T-cell (primary cell): ENCODE measurements at regions not wholly inside any gene's neighbourhood (a gene's known extent, or its start where the extent isn't known, plus 50 kb on each side); places are given as distances from the start of the nearest gene placed in this dataset.

ENCODE experiments used
- ATAC-seq, 4 experiments: fragments of 200-7000 bp in 3 of 4; fragments of 150-1000 bp in 1 of 4; cut with Tn5 transposase; replicated peaks in 1 of 4; 1 replicate in 3 of 4; 2 replicates in 1 of 4; pipeline ENCODE4 v1.10.0; 2021; ENCODE audit warnings: moderate library complexity in 3 of 4, mild to moderate bottlenecking in 2 of 4, moderate number of reproducible peaks in 1 of 4
- CTCF ChIA-PET, 2 donors: fragments of 300-600 bp; sonication (Branson Sonifier 250); formaldehyde crosslinking; loops; one replicate each; lab custom pipeline; 2022; ENCODE audit warnings: antibody characterized with exemption in 2 of 2; lab: Charles Lee
- POLR2A ChIA-PET, 2 donors: fragments of 300-600 bp; sonication (Branson Sonifier 250); formaldehyde crosslinking; loops; one replicate each; lab custom pipeline; 2022; ENCODE audit warnings: antibody characterized with exemption in 2 of 2; lab: Charles Lee
- DNase-seq, 35 experiments: peaks; one replicate each; pipeline versions ENCODE4 v3.0.0 to v3.0.0-alpha.2; 2013 to 2023
- H3K27ac ChIP-seq: one replicate; pipeline ENCODE4 v1.5.1; 2013; ENCODE audit warnings: low read length
- H3K27me3 ChIP-seq, 2 experiments: replicated peaks in 1 of 2; 1 replicate in 1 of 2; 2 replicates in 1 of 2; pipeline versions ENCODE4 v1.6.1 to v1.7.0; 2013; ENCODE audit warnings: low read length in 1 of 2, mixed read lengths in 1 of 2; ENCODE audit not compliant: control insufficient read depth in 2 of 2, insufficient read depth in 2 of 2; ENCODE audit errors: extremely low read depth in 1 of 2
- H3K36me3 ChIP-seq, 2 donors: 1 replicate in 1 of 2; 2 replicates in 1 of 2; pipeline versions ENCODE4 v1.6.1 to v1.7.0; 2013; ENCODE audit warnings: low read length in 1 of 2; ENCODE audit not compliant: control insufficient read depth in 2 of 2, insufficient read depth in 1 of 2; ENCODE audit errors: extremely low read depth in 1 of 2
- H3K4me1 ChIP-seq, 2 experiments: 1 replicate in 1 of 2; 2 replicates in 1 of 2; pipeline versions ENCODE4 v1.6.1 to v1.7.0; 2013; ENCODE audit warnings: low read length in 2 of 2, mixed read lengths in 1 of 2; ENCODE audit not compliant: insufficient read depth in 2 of 2, control insufficient read depth in 1 of 2; ENCODE audit errors: extremely low read depth in 1 of 2
- H3K4me3 ChIP-seq, 2 donors: 1 replicate in 1 of 2; 2 replicates in 1 of 2; pipeline versions ENCODE4 v1.5.1 to v1.7.0; 2013; ENCODE audit warnings: mild to moderate bottlenecking in 2 of 2, low read length in 1 of 2, moderate library complexity in 1 of 2; ENCODE audit not compliant: control insufficient read depth in 1 of 2; ENCODE audit errors: extremely low read depth in 1 of 2
- H3K9me3 ChIP-seq: 2 replicates; pipeline ENCODE4 v1.7.0; 2013
- H3K27ac Mint-ChIP-seq, 2 donors: one replicate each; pipeline ENCODE4 v1.8.0; 2020 to 2021; ENCODE audit warnings: mild to moderate bottlenecking in 2 of 2, mixed read lengths in 2 of 2
- H3K27me3 Mint-ChIP-seq, 2 donors: one replicate each; pipeline ENCODE4 v1.8.0; 2021 to 2022; ENCODE audit warnings: mixed read lengths in 2 of 2
- H3K36me3 Mint-ChIP-seq: one replicate; pipeline ENCODE4 v1.8.0; 2021; ENCODE audit warnings: mixed read lengths
- H3K4me1 Mint-ChIP-seq, 3 donors: one replicate each; pipeline ENCODE4 v1.8.0; 2020 to 2022; ENCODE audit warnings: mixed read lengths in 3 of 3, mild to moderate bottlenecking in 1 of 3
- H3K4me3 Mint-ChIP-seq, 3 donors: one replicate each; pipeline ENCODE4 v1.8.0; 2020 to 2022; ENCODE audit warnings: mild to moderate bottlenecking in 3 of 3, mixed read lengths in 3 of 3, moderate library complexity in 3 of 3
- H3K9me3 Mint-ChIP-seq, 3 donors: one replicate each; pipeline ENCODE4 v1.8.0; 2020 to 2022; ENCODE audit warnings: mixed read lengths in 3 of 3
- WGBS: methylation state at CpG from one replicate; pipeline ENCODE4 v1.1.5; 2013; ENCODE audit warnings: missing lambda C conversion rate; ENCODE audit not compliant: insufficient coverage; 5-methylcytosine and 5-hydroxymethylcytosine counted together

DNA sequence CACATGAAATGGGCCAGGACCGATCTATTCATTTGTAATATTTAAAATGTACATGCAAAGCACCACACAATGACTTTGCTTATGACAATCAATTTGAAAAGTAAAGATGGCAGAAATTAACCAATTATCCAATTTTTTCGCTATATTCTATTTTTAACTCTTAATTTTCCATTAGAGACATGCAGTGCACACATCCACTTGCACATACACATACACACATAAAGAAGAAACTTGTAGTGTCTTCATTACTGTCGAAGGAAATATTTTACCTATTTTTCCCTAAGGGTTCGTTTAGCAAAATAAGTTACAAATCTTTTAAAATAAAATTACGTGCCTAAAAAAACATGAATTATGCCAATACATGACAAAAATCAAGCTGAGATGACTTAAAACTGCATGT is 194.3 kb upstream of the MDFIC2 start:
- no peaks in the 10 kb centered on the region for H3K36me3 ChIP-seq
- no peak overlapping the region for H3K4me3 ChIP-seq
- peaks cover 0 to 4% of the 10 kb centered on the region in 2 donors for H3K27me3 Mint-ChIP-seq
- peaks cover 0 to 2% (median 0%) of the 10 kb centered on the region in 3 donors for H3K4me1 Mint-ChIP-seq
- no peak overlapping the region for H3K27ac Mint-ChIP-seq
- H3K9me3 ChIP-seq = no peaks in the 10 kb centered on the region
- no peak for DNase-seq
- H3K4me3 Mint-ChIP-seq = no peak overlapping the region
- H3K36me3 Mint-ChIP-seq = no peaks in the 10 kb centered on the region
- WGBS = 60% methylated on average over 1 of the region's 5 CpGs
- H3K4me1 ChIP-seq = no peaks in the 10 kb centered on the region
- no peaks in the 10 kb centered on the region for H3K27me3 ChIP-seq
- ChIA-PET CTCF (no interaction called here), POLR2A (no interaction called here)
- no peak overlapping the region for H3K27ac ChIP-seq
- ATAC-seq = no peak
- no peaks in the 10 kb centered on the region for H3K9me3 Mint-ChIP-seq

GRCh38 chr3:70501561-70501960 is 189.1 kb upstream of the MDFIC2 start:
- Histone ChIP-seq H3K36me3 (no peaks in the 10 kb centered on the region), H3K4me3 (no peak overlapping the region), H3K4me1 (peaks cover 0 to 2% of the 10 kb centered on the region in 2 experiments), H3K27me3 (no peaks in the 10 kb centered on the region), H3K27ac (no peak overlapping the region), H3K9me3 (no peaks in the 10 kb centered on the region)
- Mint-ChIP-seq H3K4me3 (no peak overlapping the region), H3K4me1 (peaks cover 0 to 3% (median 0%) of the 10 kb centered on the region in 3 donors), H3K36me3 (no peaks in the 10 kb centered on the region), H3K9me3 (no peaks in the 10 kb centered on the region), H3K27ac (no peak overlapping the region), H3K27me3 (peaks cover 4 to 8% of the 10 kb centered on the region in 2 donors)
- 0% methylated on average over 1 of the region's 3 CpGs for WGBS
- no peak for ATAC-seq
- DNase-seq = no peak
- CTCF ChIA-PET = no interaction called here
- POLR2A ChIA-PET = no interaction called here

DNA sequence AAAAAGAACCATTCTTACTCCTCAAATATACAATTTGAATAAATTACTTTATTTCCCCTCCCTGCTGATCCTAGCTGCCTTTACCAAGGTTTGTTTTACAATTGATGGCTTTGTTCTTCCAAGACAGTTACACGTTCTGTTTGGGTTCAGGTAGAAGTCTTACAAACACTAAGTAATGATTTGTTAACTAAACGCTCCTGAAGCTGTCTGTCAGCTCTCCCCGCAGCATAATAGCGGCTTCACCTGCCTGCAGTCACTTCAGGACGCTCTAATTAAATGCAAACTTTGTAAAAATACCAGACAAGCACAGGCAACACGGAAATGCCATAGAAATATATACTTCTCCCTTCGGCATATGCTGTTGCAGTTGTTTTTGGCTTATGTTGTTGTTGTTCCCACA is 176.4 kb upstream of the MDFIC2 start:
- DNase-seq (no peak), ATAC-seq (no peak)
- H3K36me3 Mint-ChIP-seq = no peaks in the 10 kb centered on the region
- H3K9me3 Mint-ChIP-seq = no peaks in the 10 kb centered on the region
- Histone ChIP-seq H3K4me3 (no peak overlapping the region), H3K27me3 (no peaks in the 10 kb centered on the region), H3K4me1 (no peaks in the 10 kb centered on the region), H3K27ac (no peak overlapping the region), H3K9me3 (no peaks in the 10 kb centered on the region), H3K36me3 (no peaks in the 10 kb centered on the region)
- 77% methylated on average over 4 of the region's 7 CpGs for WGBS
- no peaks in the 10 kb centered on the region for H3K4me1 Mint-ChIP-seq
- no peak overlapping the region for H3K4me3 Mint-ChIP-seq
- H3K27me3 Mint-ChIP-seq = peaks cover 11 to 12% of the 10 kb centered on the region in 2 donors
- ChIA-PET POLR2A (no interaction called here), CTCF (no interaction called here)
- H3K27ac Mint-ChIP-seq = no peak overlapping the region

DNA sequence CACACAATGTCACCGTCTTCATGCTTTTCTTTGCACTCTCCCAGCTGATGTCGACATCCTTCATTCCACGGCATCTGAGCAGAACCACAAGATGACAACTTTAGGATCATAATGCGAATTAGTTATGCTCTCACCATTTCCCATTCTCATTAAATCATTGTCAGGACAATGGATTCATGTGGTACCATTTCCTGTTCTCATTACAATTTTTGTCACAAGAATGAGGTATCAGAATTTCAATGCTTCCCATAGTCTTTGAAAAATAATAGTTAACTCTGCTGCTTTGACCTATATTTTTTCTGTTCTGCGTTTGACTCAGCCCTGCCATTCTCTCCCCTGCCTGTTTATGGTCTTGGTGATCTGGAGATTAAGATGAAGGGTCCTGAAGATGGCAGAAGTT is 175.7 kb upstream of the MDFIC2 start:
- CTCF ChIA-PET = no interaction called here
- no peaks in the 10 kb centered on the region for H3K9me3 ChIP-seq
- Mint-ChIP-seq H3K9me3 (no peaks in the 10 kb centered on the region), H3K4me1 (no peaks in the 10 kb centered on the region), H3K27ac (no peak overlapping the region), H3K4me3 (no peak overlapping the region), H3K27me3 (peaks cover 8 to 12% of the 10 kb centered on the region in 2 donors), H3K36me3 (no peaks in the 10 kb centered on the region)
- no peak overlapping the region for H3K4me3 ChIP-seq
- no peak for DNase-seq
- 72% methylated on average over 3 of the region's 5 CpGs for WGBS
- POLR2A ChIA-PET = no interaction called here
- H3K36me3 ChIP-seq = no peaks in the 10 kb centered on the region
- no peak overlapping the region for H3K27ac ChIP-seq
- no peaks in the 10 kb centered on the region for H3K27me3 ChIP-seq
- ATAC-seq = no peak
- H3K4me1 ChIP-seq = no peaks in the 10 kb centered on the region

DNA sequence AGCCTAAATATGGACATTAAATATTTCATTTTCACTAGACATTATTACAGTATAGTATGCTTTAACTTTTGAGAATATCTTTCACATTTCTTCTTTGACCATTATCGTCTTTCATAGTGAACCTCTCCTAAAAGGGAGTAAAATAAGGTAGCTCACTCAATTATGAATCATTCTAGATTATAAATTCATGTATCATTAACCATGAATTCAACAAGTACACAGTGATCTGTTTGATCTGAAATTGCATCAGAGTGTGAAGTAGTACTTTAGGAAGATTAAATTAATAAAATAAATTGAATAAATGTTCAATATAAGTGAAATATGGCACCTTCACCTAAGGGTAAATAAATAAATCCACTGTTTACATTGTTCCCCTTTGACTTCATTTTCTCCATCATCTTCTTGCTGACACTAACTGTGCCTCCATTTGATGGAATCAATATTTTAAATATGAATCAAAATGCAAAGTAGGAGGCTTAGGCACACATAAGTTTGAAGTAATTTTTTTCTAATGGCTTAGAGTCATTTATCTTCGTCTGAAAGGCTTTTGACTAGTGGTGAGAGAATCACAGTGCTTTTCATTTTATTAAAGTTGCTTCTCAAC is 174.1 kb upstream of the MDFIC2 start:
- Mint-ChIP-seq H3K4me1 (no peaks in the 10 kb centered on the region), H3K27ac (no peak overlapping the region), H3K36me3 (no peaks in the 10 kb centered on the region), H3K4me3 (no peak overlapping the region), H3K27me3 (peaks cover 9 to 19% of the 10 kb centered on the region in 2 donors), H3K9me3 (no peaks in the 10 kb centered on the region)
- no CpG with 5 or more reads among the region's 2 CpGs for WGBS
- H3K4me3 ChIP-seq = no peak overlapping the region
- no peaks in the 10 kb centered on the region for H3K9me3 ChIP-seq
- DNase-seq = no peak
- no peaks in the 10 kb centered on the region for H3K4me1 ChIP-seq
- no peak for ATAC-seq
- POLR2A ChIA-PET = no interaction called here
- H3K27ac ChIP-seq = no peak overlapping the region
- no peaks in the 10 kb centered on the region for H3K36me3 ChIP-seq
- H3K27me3 ChIP-seq = no peaks in the 10 kb centered on the region
- CTCF ChIA-PET = no interaction called here

- H3K4me3 Mint-ChIP-seq = no peak overlapping the region
- Histone ChIP-seq H3K4me1 (no peaks in the 10 kb centered on the region), H3K9me3 (no peaks in the 10 kb centered on the region), H3K27ac (no peak overlapping the region), H3K4me3 (no peak overlapping the region), H3K36me3 (no peaks in the 10 kb centered on the region), H3K27me3 (peaks cover 0 to under 1% of the 10 kb centered on the region in 2 experiments)
- no CpG with 5 or more reads among the region's 2 CpGs for WGBS
- ChIA-PET CTCF (no interaction called here), POLR2A (no interaction called here)
- H3K9me3 Mint-ChIP-seq = peaks cover 0 to 13% (median 10%) of the 10 kb centered on the region in 3 donors
- DNase-seq = no peak
- peaks cover 2 to 4% of the 10 kb centered on the region in 2 donors for H3K27me3 Mint-ChIP-seq
- ATAC-seq = no peak
- H3K36me3 Mint-ChIP-seq = no peaks in the 10 kb centered on the region
- no peak overlapping the region for H3K27ac Mint-ChIP-seq
- H3K4me1 Mint-ChIP-seq = no peaks in the 10 kb centered on the region
Observed at GRCh38 chr3:70476174-70476573, 163.7 kb upstream of the MDFIC2 start.
